ENCODE measurements at regions not wholly inside any gene's neighbourhood (a gene's known extent, or its start where the extent isn't known, plus 50 kb on each side); places are given as distances from the start of the nearest gene placed in this dataset.

DNA sequence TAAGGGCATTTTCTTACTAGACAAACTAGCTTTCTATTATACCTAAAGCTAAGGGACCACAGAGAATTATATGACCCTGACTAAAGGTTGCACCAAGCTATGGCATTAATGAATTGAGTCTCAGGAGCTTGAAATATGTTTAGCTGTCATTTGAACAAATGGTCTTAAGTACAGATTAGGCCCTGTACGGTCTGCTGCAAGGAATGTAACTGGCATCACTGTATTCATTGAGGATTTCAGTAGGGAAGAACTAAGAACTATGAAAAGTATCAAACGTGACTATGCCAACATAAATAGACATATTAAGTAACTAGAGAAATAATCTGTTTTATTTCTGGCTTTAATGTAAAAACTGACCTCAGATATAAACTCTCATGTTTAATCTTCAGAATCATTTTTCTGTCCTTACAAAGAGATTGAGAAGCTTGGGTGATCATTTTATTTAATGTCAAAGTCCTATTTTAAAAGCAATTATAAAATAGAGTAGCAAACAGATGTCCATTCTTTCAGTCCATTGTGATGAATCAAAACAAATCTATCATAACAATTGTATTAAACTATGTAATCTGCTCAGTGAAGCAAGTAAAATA is 845.9 kb downstream of the MAT2B start:
- ChIA-PET RAD21 (ENCODE audit: unreplicated experiment) (interaction anchor here (0.8 to 10.2 kb wide), 6 partner anchors 8 to 53 kb away, joined by 3 to 99 read pairs (median 3); no protein-coding TSS in a partner anchor), POLR2A (interaction anchor here (0.6 to 2.6 kb wide), 3 partner anchors 11 to 18 kb away, joined by 3 to 9 read pairs (median 8); no protein-coding TSS in a partner anchor), CTCF (interaction anchor here (0.7 to 1.2 kb wide), 4 partner anchors 10 to 125 kb away, joined by 3 to 6 read pairs (median 4); no protein-coding TSS in a partner anchor), SMC1A (ENCODE audit: uncharacterized antibody, unreplicated experiment) (interaction anchor here (0.8 to 9.4 kb wide), 17 partner anchors 8 to 190 kb away, joined by 3 to 128 read pairs (median 3); no protein-coding TSS in a partner anchor)
- no peaks in the 10 kb centered on the region for H3K4me1 ChIP-seq (ENCODE audit: control insufficient read depth, insufficient read depth, low read length)
- H3K9ac ChIP-seq (ENCODE audit: control insufficient read depth, insufficient read depth, low read length), result no peak overlapping the region
- H3K4me2 ChIP-seq (ENCODE audit: control insufficient read depth, insufficient read depth), result no peak overlapping the region
- H3K79me2 ChIP-seq (ENCODE audit: control insufficient read depth, insufficient read depth, low read length), result no peaks in the 10 kb centered on the region
- H3K9me3 ChIP-seq (replicated peaks; ENCODE audit: control insufficient read depth, insufficient read depth, low read length), result no peaks in the 10 kb centered on the region
- no peak overlapping the region for H2AFZ ChIP-seq (ENCODE audit: control insufficient read depth, low read depth, low read length)
- H3K36me3 ChIP-seq (ENCODE audit: control insufficient read depth in 2 of 2, insufficient read depth in 2 of 2, low read length in 1 of 2), result no peaks in the 10 kb centered on the region
- ATAC-seq, result no peak
- WGBS (ENCODE audit: insufficient coverage, insufficient replicate concordance, low lambda C conversion rate, missing lambda C conversion rate), result 4% methylated on average over 2 of the region's 2 CpGs
- intact Hi-C loops (cut with micrococcal nuclease; ENCODE audit: unreplicated experiment), result no loop called here
- no TSS peak for BruUV-seq (replicated peaks)
- in situ Hi-C loops (cut with MboI), result no loop called here
- no peak overlapping the region for H3K4me3 ChIP-seq
- no peak overlapping the region for H3K27ac ChIP-seq (ENCODE audit: control insufficient read depth, insufficient read depth)
- DNase-seq (ENCODE audit: low read depth, low spot score), result no peak
- H3K27me3 ChIP-seq (replicated peaks in 1 of 2; ENCODE audit: control insufficient read depth in 2 of 2, insufficient read depth in 2 of 2, low read length in 1 of 2), result no peaks in the 10 kb centered on the region
- no peaks in the 10 kb centered on the region for H4K20me1 ChIP-seq (ENCODE audit: control insufficient read depth, insufficient read depth)
- no peak for FAIRE-seq
- TF ChIP-seq KLF5 (IDR thresholded peaks at IDR 0.05; ENCODE audit: partially characterized antibody) (no peak), MYC (IDR thresholded peaks at IDR 0.05; ENCODE audit: insufficient read depth, insufficient read length, insufficient replicate concordance, low read length, severe bottlenecking) (no peak), EZH2 (IDR thresholded peaks at IDR 0.05; ENCODE audit: borderline replicate concordance, control insufficient read depth, low read depth, low read length) (no peak), TCF7 (IDR thresholded peaks at IDR 0.05; ENCODE audit: borderline replicate concordance) (no peak), KDM1A (IDR thresholded peaks at IDR 0.05; ENCODE audit: borderline replicate concordance) (no peak), ZNF274 (IDR thresholded peaks at IDR 0.05; ENCODE audit: insufficient read depth, insufficient read length) (no peak)
- TF ChIP-seq, protein P1, sequence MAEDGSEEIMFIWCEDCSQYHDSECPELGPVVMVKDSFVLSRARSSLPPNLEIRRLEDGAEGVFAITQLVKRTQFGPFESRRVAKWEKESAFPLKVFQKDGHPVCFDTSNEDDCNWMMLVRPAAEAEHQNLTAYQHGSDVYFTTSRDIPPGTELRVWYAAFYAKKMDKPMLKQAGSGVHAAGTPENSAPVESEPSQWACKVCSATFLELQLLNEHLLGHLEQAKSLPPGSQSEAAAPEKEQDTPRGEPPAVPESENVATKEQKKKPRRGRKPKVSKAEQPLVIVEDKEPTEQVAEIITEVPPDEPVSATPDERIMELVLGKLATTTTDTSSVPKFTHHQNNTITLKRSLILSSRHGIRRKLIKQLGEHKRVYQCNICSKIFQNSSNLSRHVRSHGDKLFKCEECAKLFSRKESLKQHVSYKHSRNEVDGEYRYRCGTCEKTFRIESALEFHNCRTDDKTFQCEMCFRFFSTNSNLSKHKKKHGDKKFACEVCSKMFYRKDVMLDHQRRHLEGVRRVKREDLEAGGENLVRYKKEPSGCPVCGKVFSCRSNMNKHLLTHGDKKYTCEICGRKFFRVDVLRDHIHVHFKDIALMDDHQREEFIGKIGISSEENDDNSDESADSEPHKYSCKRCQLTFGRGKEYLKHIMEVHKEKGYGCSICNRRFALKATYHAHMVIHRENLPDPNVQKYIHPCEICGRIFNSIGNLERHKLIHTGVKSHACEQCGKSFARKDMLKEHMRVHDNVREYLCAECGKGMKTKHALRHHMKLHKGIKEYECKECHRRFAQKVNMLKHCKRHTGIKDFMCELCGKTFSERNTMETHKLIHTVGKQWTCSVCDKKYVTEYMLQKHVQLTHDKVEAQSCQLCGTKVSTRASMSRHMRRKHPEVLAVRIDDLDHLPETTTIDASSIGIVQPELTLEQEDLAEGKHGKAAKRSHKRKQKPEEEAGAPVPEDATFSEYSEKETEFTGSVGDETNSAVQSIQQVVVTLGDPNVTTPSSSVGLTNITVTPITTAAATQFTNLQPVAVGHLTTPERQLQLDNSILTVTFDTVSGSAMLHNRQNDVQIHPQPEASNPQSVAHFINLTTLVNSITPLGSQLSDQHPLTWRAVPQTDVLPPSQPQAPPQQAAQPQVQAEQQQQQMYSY (CRISPR knock-in tag; IDR thresholded peaks at IDR 0.05), result no peak
- TF ChIP-seq, protein P2, sequence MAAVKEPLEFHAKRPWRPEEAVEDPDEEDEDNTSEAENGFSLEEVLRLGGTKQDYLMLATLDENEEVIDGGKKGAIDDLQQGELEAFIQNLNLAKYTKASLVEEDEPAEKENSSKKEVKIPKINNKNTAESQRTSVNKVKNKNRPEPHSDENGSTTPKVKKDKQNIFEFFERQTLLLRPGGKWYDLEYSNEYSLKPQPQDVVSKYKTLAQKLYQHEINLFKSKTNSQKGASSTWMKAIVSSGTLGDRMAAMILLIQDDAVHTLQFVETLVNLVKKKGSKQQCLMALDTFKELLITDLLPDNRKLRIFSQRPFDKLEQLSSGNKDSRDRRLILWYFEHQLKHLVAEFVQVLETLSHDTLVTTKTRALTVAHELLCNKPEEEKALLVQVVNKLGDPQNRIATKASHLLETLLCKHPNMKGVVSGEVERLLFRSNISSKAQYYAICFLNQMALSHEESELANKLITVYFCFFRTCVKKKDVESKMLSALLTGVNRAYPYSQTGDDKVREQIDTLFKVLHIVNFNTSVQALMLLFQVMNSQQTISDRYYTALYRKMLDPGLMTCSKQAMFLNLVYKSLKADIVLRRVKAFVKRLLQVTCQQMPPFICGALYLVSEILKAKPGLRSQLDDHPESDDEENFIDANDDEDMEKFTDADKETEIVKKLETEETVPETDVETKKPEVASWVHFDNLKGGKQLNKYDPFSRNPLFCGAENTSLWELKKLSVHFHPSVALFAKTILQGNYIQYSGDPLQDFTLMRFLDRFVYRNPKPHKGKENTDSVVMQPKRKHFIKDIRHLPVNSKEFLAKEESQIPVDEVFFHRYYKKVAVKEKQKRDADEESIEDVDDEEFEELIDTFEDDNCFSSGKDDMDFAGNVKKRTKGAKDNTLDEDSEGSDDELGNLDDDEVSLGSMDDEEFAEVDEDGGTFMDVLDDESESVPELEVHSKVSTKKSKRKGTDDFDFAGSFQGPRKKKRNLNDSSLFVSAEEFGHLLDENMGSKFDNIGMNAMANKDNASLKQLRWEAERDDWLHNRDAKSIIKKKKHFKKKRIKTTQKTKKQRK (IDR thresholded peaks at IDR 0.05; ENCODE audit: low read depth, low read length), result no peak

Data from GM12878 (cell line).